ENCODE measurements at regions not wholly inside any gene's neighbourhood (a gene's known extent, or its start where the extent isn't known, plus 50 kb on each side); places are given as distances from the start of the nearest gene placed in this dataset.

DNA sequence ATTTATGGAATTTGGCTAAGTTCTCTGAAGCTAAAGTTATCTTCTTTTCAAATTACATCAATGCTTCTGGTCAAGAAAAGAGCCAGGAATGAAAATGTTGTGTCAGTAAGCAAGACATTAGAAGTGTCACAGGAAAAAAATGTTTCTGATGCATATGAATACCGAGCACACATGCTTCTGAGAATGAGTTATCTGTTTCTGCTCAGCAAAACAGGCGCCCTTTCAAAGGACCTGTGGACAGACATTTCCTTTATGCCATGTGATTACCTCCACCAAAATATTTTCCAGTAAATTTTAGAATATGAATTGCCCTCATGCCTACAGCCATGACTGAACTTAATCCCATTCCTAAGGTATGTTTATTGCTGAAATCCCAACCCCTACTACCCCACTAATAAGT lies 55.4 kb upstream of the RNF180 start:
- no peak for DNase-seq (ENCODE audit: low spot score)

DNA sequence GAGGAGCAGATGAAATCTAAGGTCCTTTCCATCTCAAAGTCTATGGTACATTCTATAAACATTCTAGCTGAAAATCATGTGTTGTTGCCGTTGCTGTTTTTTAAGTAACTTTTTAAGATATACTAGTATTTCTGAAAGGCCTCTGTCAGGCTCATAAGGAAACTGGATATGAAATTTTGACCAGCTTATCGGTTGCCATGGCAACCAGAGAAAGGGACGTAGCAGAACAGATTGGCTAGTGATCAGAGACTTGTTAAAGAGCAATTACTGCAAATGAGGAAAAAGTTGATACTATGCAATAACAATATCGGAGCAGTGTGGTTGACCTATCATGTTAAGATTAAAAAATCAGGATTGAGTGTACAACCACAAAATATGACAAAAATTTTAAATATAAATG lies 57.0 kb upstream of the RNF180 start:
- DNase-seq (ENCODE audit: low spot score) = no peak

DNA sequence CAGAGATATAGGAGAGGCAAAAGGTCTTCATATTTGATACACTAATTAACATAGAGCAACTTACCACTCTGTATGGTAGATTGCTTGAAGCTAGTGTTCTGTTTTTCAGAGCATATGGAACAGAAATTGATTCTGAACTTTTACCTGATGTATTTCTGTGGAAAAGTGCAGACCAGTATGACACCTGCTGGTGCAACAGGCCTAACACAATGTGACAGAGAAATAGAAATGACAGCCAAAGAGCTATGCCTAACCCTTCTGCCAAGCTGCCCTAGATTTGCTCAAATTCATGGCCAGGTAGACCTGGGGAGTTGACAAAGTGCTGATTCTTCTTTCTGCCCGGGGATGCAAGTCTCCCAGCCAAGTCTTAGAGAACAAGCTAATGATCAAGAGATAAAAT lies 65.4 kb upstream of the RNF180 start:
- no peak for DNase-seq (ENCODE audit: low spot score)

DNA sequence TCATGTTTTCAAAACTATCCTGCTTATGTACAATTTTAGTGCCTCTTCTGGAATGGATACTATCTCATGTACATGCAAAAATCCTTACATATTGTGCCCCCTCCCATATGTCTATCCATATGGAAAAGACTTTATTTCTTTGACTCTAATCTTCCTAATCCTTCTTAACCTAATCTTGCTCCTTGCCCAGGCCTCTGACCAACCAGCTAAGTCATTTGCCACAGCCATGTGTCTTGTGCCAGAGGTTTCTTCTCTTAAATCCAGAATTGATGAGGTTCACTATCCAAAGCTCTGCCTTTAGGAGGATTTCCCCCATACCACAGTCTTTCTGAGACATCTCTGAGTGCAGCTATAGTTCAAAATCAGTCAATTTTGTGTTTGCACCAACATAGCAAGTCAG lies 68.9 kb upstream of the RNF180 start:
- no peak for DNase-seq (ENCODE audit: low spot score)

DNA sequence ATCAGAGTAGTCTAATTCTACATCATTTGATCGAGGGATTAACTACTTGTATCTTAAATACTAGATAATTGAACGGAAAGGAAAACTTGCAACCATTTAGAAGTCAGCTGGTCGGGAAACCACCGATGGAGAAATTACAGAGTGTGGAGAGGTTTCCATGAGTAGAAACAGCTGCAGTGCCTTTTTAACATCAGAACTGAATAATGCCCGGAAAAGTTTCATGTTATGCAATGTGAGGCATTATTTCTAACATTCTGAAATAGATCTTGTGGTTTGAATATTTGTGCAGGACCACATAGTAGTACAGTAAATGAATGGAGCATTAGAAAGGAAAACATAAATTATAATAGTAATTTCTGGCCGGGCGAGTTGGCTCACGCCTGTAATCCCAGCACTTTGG lies 88.1 kb upstream of the RNF180 start:
- no peak for DNase-seq (ENCODE audit: low spot score)

DNA sequence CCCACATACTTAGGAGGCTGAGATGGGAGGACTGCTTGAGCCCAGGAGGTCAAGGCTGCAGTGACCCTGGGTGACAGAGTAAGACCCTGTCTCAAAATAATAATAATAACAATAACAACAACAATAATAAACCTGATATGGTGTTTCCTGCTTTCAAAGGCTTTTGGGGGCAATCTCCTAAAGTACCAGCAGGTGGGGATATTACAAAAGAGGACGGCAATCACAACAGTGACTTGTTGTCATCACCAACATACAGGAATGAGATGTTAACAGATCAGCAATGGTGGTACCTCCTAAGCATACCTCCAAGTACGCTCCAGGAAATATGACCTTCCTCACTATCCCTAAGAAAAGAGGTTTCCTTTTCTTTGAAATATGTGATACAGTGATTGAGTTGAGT lies 91.1 kb upstream of the RNF180 start:
- peak; percentile 60 for DNase-seq (ENCODE audit: low spot score)

DNA sequence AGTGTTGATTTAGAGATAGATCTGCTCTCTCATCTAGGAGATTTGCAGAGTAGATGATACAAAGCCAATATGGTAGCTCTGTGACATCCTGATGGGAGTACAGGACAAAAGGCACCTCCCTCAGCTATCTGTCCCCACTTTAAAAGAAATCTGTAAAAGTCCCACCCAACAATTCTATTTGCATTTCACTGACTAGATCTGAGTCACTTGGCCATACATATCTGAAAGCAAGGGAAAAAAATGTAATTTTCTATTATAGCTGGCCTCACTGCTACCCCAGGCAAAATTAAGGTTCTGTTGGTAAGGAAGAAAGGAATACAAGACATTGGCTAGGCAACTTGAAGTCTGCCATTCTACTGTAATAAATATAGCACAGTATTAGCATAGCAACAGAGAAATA lies 96.2 kb upstream of the RNF180 start:
- no peak for DNase-seq (ENCODE audit: low spot score)

DNA sequence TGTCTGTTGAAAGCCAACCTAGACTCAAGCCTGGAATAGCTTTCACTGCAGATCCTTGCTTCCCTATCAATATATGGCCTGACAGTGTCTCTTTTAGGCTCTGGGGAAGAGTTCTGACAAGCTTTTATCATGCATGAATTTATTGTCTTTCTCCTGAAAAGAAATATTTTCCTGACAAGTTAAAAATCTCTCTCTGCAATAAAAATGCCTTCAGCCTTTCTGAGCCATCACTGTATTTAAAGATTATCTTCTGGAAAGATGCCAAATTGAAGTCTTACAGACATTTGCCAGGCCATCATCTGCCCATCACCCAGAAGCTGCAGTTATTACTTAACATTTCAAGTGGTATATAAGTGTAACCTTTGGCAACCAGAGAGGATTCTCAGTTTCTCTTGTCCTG lies 88.1 kb upstream of the HTR1A start:
- no peak for DNase-seq (ENCODE audit: low spot score)

DNA sequence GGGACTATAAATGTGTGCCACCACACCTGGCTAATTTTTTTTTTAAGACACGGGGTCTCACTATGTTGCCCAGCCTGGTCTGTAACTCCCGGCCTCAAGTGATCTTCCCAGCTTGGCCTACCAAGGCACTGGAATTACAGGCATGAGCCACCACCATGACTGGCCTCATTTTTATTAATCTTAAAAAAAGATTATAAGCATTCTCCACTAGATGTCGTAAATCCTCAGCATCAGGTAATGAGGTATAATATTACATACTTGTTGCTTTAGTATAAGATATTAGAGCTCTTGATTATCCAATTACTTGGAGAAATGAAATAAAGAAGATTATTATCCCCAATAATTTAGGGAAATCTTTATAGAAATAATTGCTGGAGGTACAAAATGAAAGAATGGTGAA lies 78.2 kb upstream of the HTR1A start:
- no peak for DNase-seq (ENCODE audit: low spot score)

DNA sequence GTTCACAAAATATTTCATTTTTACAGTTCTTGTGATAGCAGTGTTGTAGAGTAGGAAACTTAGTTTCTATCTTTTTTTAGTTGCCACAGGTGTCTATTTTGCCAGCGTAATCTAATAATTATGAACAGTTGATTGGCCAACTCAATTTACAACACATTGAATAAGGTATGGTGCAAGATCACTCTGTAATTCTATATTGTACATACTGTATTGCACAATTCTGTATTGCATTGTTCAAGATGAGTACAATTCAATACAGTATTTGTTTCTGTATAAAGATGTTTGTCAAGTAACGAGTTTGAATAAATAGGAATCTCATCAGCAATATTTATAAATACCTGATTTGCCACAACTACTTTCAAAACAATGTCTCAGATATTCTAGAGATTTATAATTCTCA lies 64.2 kb upstream of the HTR1A start:
- DNase-seq (ENCODE audit: low spot score) = no peak

DNA sequence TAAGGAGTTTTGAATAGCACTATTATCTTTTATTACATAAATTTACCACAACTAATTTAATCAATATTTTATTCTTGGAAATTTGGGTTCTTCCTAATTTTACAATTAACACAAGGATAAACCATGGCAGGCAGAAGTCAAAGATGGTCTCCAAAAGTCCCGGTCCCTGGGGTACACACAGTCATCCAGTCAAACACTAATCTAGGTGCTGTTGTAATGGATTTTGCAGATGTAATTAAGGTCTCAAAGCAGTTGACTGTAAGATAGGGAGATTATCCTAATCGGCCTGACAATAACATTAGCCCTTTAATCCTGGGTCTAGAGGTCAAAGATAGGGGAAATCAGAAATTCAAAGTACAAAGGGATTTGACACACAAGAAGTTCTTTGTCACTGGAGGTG lies 57.5 kb upstream of the HTR1A start:
- DNase-seq (ENCODE audit: low spot score) = no peak

DNA sequence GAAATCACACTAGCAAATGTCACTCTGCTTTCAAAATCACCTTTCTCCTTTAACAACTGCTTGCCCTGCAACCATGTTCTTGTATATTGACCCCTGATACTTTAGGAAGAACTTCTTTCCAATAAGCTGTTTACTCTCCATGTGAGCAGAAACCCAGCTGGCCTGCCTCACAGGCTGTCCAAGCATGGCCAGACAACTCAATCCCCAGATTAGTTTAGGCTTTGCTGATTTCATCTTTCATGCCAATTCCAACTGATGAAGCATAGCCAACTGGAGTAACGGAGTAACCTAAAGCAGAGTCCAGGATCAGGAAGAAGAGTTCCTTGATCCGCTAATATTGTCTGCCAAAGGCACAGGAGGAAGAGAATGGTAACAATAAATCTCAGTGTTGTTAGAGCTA lies 56.7 kb upstream of the HTR1A start:
- DNase-seq (ENCODE audit: low spot score) = no peak

DNA sequence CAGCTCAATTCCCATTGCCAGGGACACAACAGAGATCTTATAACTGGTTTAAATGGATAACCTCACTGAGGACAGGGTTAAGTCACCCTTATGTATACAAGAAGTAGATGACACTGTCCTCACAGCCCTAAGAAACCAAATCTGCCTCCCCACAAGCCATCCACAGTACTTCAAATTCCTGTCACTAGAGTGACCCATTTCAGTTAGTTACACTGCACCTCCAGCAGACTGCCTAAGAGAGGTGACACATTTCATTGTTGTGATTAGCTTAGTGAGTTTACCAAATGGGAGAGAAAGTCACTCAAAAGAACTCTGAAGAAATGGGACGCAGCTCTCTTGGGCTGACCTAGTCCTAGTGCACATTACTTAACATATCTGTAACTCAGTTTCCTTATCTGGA lies 53.6 kb upstream of the HTR1A start:
- no peak for DNase-seq (ENCODE audit: low spot score)
